HG03442 (cell line): ENCODE measurements at regions not wholly inside any gene's neighbourhood (a gene's known extent, or its start where the extent isn't known, plus 50 kb on each side); places are given as distances from the start of the nearest gene placed in this dataset.

Experiments used
- ATAC-seq: cut with Tn5 transposase; IDR thresholded peaks from one replicate; pipeline ENCODE4 v1.9.1; 2021; ENCODE audit warnings: mild to moderate bottlenecking, moderate library complexity; ENCODE audit not compliant: unreplicated experiment

DNA sequence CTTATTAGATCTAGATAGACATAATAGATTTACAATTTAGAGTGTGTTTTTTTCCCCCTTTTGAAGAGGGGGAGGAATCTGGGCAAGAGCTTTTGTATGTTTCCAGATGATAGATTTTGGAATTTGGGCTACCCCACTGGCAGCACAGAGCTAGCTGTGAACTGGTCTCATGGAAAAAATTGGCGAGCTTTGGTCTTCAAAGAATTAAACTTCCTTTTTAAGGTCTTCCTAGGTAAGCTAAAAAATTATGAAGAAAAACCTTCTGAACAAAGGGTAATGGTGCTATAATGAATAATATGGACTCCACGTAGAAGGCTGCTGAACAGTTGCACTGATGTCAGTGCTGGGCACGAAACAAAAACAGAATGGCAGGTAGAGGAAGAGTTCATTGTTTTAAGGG is 109.3 kb downstream of the ZIC5 start:
- ATAC-seq = no peak

DNA sequence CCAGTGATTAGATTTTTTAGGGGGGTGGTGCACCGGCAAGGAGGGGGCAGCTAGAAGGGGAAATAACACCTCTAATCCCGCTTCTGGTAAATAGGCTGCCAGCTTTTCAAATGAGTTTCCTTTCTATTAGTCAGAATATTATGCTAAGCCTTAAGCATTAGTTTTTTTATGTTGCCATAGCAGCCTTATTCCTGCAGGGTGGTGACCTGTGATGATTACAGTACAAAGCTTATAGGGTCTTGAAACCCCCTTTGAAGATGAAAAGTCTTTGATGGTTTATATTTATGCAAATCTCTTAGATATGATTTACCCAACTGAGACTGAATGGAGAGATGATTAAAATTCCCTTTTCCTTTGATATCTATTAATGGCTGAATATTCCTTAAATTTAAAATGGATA is 109.8 kb downstream of the ZIC5 start:
- ATAC-seq = no peak

DNA sequence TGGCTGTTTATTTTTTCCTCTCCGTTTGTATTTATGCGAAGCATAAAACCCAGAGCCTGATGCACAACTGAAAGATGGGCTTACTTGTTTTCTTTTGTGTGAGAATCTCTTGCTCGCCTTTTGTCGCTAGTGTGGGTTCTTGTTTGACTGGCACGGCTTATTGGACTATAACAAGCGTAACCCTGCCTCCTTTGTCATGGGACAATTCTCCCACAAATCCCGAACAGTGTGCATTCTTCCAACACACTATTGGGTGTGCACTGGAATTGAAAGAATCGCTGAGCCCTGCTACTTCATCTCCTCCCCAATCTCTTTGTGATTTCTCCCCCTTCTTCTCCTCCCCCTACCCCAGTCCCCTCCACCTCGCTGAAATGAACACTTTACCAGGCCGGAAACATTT is 110.8 kb downstream of the ZIC5 start:
- ATAC-seq = no peak

DNA sequence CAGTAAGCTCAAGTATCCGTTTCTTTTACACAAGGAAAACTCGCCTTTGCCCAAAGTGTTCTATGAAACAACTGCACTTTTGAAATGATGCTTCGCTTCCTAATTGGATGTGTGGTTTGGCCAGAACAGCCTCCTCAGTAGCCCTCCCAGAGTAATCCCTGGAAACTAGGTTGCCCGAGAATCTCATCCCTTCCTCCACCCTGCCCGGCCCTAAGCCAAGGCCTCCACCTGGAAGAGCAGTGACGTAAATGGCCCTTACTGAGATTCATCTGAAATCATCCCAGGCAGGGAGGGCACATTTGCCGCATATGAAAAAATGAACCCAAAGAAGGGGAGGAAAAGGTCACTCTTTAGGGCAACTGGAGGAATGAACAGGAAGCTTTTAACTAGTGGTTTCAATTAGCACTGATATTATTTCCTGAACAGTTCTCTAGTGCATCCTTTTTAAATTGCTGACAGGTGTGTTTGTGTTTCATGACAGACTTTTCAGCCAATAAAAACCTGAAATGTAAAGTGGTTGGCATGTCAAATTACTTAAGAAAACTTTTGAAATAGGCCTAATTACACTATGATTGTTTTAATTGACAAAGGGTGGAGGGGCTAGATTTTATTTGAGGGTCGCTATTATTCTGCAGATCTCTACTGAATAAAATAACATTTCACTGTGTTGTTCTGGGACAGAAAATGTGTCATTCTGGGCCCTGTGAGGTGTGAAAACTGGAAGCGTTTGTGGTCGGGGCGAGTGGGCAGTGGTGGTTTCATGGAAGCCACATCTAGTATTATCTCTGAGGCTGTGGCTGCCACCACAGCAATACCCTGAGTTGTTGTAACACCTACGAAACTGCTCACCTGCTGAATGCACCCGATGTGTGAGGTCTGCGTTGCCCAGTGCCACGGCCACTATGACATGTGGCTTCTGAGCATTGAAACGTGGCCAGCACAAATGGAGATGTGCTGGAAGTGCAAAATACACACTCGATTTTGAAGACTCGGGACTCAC is 112.1 kb downstream of the ZIC5 start:
- peak; percentile 96 for ATAC-seq

DNA sequence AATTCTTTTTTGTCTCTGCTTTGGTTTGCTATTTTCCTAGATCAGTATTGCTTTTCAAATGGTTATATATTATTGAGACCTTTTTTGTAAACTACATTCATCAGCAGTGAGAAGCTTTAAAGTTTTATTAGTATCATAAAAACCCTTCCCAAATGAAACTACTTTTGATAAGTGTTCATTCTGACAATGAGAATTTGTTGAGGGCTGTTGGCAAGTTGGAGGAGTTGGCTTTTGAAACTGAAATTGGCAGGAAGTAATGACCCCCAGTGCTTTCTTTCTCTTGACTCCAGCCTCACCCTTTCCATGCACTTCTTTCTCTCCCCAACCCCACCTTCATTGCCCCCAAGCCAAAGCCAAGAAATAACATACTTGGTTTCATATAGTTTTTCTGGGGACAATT is 113.8 kb downstream of the ZIC5 start:
- ATAC-seq = no peak

DNA sequence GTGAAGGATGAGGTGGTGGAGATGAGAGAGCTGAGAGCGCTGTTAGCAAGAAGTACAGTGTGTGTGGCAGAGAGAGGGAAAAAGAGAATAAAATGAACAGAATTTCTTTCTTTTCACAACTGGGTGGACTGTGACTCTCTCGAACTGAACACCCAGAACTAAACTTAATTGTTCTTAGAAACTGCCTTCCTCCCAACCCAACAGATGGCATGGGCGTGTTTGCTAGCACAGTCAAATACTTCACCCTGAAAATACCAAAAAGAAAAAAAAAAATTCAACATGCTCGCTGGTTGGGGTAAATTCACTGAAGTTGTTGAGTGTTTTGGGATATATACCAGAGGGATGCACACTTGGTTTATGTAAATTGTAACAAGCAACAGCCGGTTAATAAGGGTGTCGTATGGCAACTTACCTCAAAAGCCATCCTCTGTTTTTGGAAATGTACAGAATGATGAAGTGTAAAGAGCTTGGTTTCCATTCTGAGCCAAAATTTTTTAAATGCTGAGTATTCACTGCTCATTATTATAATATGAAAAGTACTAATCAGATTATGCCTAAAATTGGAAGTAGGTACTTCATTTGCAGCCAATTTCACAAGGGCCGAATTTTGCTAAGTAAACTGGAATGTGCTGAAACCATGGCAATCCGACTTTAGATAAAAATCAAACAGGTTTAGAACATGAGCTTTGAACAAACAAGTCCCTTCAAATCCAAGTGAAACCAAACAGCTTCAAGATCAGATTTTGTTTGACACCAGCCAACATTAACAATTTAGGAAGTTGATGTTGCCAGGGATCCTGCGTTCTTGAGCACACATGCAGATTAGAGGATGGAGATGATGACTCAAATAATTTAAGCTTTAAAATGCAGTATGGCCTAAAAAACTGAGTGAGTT is 115.8 kb downstream of the ZIC5 start:
- ATAC-seq = no peak

DNA sequence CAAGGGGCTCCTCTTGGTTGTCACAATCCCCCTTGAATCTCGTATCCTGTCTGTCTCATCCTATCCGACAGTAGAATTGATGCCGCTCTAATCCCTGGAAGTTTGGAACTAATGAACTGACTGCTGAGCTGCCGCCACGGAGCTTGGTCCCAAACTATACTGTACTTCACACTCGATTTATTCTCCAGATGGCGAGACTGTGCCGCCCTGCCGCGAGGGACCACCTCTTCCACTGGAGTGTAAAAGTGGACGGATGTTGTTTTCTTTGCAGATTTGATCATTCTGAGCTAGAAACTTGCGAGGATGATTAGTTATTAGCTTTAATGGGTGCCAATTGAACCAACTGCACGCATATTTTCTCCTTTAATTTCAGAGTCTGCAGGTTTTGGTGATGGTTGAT is 117.2 kb downstream of the ZIC5 start:
- ATAC-seq = no peak

DNA sequence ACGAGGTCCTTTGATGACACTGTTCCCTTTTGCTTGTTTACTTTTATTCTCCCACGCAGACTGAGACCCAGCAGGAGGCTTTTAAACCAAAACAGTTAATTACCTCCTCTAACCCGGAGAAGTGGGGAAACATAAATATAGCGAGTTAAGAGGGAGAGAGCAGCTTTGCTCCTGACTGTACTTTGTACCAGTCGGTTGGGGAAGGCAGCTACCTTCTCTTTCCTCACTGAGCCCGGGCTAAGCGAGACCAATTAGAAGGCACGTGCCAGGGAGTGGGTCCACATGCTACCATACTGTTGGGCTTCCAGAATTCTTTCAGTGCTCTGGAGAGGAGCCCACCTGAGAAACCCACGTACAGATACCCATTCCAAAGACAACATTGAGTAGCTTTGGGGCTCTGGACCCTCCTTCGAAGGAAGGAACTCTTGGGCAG is 124.2 kb downstream of the ZIC5 start:
- ATAC-seq = no peak

DNA sequence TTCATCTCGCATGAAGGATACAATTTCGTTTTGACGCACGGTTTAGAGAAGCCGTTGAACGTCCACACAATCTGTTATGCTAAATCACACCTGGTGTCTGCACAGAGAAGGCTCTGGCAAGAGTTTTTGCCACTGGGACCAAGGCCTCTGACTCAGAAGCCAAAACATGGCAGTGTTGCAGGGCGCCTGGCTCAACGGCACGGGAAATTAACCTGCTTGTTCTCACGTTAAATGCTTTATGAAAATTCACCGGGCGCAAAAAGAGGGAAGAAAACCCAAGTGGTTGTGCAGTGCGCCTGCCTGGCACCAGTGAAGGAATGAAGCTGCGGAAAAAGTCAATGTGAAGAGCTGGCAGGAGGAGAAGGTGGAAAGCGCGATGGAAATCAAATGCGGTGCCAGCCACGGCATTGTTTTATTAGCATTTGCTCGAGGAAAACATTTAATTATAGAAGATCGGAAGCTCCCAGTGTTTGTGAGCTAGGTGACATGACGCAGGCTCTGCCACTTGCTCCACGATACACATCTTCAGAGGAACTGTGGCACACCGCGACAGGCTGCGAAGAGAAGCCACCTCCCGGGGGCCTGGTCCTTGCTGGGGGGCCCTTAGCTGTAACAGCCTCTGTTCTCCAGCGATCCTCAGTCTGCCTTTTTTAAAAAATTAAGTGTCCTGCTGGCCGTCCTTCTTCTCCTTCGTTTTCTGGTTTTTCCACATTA is 126.2 kb downstream of the ZIC5 start:
- ATAC-seq = no peak

DNA sequence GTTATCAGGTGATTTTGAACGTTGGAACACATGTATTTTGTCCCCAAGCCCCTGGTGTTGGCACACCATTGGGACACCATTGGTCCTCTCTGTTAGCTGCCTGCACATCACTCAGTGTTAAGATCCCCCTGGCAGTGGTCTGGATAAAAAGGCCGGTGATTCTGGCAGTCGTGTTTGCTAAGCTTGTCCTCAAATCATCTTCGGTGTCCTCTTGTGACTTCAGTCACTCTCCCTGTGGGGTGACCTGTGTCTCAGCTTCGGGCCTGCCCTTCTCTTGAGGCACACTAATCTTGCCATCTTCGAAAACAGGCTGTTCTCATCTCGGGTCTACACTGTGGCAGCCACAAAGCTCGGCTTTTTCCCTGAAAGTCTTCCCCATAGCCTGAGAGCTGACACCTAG is 127.1 kb downstream of the ZIC5 start:
- no peak for ATAC-seq

DNA sequence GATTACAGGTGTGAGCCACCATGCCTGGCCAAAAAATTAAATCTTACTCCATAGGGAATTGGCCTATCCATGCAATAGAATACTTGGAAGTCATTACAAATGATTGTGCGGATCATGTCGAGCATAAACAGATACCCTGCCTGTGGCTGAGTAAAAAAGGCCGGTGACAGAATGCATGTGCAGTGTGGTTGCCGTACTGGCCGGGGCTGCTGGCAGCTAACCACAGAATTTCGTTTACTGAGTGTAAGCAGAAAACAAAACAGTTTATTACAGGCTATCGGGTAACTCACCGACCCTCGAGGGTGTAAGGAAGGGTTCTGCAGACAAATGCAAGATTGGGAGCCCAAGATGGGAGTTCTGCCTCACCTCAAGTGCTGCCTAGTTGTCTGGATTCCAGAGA is 127.7 kb downstream of the ZIC5 start:
- no peak for ATAC-seq

DNA sequence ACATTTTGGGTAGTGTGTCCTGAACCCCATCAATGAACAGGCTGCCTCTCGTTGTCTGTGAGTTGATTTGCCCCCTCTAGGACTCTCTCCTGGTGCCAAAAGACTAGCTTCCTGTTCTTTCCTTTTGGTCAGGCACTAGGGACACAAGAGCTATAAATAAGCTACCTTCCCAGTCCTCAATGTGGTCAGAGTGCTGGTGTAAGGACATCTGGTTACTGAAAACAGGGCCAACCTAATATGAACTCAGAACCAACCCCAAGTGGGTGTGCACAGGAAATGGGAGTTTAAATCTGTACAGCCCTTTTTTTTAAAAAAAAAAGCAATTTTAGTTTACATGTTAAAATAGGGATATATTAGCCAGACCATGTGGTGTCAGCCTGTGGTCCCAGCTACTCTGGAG is 129.2 kb downstream of the ZIC5 start:
- ATAC-seq = no peak

DNA sequence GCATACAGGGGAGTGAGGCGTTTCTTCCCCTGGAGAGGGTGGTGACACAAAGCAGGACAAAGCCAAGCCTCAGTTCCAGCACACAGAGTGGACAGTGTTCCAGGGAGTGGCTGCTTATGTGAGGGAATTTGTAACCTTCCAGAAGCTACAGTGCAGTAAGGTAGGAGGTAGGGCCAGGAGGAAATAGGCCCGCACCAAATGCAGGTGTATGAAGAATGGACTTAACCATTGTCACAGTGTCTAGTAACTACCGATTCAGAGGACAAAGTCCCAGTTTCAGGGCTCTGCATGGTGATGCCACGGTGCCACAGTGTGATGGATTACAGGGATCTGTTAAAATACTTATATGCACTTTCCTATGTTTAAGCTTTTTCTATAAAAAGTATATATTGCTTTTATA is 135.3 kb downstream of the ZIC5 start:
- no peak for ATAC-seq

DNA sequence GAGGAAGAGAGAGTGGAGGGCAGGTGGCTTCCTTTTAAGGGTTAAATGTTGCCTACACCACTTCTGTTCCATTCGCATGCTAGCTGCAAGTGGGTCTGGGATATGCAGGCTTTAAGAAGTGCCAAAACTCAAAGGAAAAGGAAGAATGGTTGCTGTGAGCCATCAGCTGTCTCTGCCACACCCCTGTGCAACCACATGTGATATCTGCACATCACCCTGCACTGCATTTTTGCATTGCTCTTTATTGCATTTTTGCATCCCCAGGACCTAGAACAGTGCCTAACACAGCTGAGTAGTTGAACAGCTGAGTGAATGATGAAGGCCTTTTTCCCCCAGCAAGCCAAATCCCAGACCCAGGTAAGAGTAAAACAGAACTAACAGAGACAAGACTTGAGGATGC is 136.1 kb downstream of the ZIC5 start:
- ATAC-seq = no peak

DNA sequence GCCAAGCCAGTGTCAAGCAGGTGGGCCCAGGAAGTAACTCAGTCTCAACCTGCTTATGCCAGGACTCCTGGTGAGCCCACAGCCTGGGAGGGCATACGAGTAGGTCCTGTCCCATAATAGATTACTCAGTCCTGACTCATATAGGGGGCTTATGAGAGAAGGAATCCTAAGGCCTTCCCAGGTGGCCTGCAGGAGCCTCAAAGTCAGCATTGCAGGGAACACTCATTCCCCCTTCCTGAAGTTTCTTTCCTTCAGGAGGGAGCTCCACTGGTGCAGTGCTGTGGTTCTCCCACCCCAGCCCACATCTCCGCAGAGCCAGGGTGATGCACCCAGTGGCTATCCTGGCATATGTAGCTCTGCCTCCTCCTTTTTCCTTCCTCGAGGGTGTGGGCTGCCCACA is 137.3 kb downstream of the ZIC5 start:
- ATAC-seq = no peak

DNA sequence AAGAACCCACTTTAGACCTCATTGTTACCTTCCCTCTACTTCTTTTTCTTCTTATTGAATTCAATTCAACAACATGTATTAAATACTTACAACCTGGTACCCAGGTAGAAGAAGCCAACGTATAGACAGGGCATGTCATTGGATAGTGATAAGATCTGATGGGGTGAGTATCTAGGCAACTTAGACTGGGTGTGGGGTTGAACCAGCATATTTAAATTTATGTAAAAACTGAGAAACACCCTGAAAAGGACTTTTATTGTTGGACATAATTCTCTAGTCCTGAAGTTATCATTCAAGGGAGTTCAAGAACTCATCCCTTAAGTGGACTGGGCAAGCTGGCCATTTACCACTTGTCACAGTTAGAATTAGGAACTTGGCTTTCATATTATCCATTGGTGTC is 139.2 kb downstream of the ZIC5 start:
- no peak for ATAC-seq

DNA sequence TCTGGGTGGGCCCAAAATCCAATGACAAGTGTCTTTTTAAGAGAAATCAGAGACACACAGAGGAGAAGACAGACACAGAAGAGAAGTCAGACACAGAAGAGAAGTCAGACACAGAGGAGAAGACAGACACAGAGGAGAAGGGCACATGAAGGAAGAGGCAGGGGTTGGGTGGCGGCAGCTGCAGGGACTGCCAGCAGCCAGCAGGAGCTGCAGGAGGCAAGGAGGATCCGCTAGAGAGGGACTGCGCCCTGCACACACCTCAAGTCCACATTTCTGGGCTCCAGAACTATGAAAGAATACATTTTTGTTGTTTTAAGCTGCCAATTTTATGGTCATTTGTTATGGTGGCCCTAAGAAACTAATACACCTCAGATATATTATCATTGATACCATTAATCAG is 140.6 kb downstream of the ZIC5 start:
- ATAC-seq = no peak

DNA sequence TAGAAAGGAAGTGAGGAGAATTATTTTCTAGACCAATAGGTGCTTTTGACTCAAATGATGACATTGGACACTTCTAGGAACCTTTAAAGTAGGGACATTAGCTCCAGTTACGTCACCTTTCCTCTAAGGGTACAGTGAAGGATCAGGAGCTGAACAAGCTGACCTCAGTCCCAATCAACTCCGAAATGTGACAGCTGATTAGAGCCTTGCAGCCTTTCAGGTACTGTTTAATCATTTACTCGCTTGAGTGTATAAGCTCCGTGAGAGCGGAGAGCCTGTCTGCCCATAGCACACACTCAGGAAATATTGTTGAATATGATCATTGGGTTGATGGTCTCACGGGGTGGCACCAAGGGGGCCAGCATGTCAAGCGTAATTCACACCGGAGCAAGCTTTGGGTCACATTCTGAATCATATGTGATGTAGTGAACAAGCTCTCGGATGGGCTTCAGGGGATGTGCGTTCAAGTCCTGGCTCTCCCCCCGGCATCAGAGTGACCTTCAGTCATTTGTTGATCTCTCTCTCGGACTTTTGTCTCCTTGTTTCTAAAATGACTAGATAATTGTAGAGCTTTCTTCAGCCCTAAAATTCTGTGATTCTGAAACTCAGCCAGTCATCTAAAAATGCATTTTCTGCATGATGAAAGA is 141.9 kb downstream of the ZIC5 start:
- no peak for ATAC-seq

DNA sequence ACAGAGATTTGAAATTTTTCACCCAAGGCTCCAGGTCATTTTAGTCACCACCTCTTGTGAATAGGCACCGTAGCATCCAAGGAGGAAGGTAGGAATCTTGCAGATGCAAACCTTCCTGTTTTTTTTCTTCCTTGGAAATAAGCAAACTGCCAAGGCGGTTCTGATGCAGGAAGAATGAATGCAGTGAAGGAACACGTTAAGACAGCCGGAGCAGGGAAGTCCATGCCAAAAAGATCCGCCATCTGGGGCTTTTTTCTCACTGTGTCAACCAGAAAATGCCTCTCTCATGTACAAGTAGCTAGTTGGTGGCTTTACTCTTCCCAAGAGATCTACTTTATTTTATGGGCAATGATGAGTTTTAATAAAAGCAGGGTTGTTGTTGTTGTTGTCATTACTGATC is 142.4 kb downstream of the ZIC5 start:
- ATAC-seq = no peak

DNA sequence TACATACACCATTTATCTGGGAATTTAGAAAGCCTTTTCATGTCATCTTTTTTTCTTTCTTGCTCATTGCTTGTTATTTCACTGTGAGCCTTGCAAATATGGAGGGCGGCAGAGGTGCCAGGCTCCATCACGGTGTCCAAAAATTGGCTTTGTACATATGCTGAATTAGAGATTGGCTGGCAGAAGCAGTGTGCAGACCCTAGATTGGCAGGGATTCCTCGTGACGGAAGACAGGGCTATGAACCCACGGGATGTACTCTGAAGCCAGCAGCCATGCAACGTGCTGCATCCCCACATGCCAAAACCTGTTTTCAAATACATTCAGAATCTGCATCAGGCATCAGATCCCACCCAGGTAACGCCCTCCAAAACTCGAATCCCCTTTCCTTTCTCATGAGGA is 142.8 kb downstream of the ZIC5 start:
- ATAC-seq = no peak

DNA sequence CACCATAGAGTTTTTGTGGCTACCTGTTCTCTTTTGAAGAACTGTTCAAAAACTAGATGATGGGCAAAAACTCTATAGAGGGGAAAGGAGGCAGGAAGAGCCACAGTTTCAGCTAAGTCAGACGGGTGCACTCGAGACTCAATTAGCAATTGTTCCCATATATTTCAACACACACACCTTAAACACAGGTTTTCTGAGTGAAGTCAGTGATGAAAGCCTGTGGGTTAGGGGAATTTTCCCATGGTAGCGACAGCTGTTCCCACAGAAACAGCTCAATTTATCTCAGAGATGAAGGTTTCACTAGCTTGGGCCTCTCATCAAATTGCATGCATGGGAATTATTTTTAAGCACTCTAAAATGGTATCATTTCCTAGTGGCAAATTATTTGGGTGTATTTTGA is 143.4 kb downstream of the ZIC5 start:
- ATAC-seq = no peak
